Activated naive CD8-positive, alpha-beta T cell (primary cell): ENCODE measurements at regions not wholly inside any gene's neighbourhood (a gene's known extent, or its start where the extent isn't known, plus 50 kb on each side); places are given as distances from the start of the nearest gene placed in this dataset.

Source experiments
- H3K27ac Mint-ChIP-seq: one replicate; pipeline ENCODE4 v1.8.0; 2021; ENCODE audit warnings: mixed read lengths
- H3K27me3 Mint-ChIP-seq: one replicate; pipeline ENCODE4 v1.8.0; 2021; ENCODE audit warnings: mixed read lengths
- H3K36me3 Mint-ChIP-seq: one replicate; pipeline ENCODE4 v1.8.0; 2021; ENCODE audit warnings: mixed read lengths
- H3K4me1 Mint-ChIP-seq: one replicate; pipeline ENCODE4 v1.8.0; 2021; ENCODE audit warnings: low read depth, mixed read lengths
- H3K4me3 Mint-ChIP-seq: one replicate; pipeline ENCODE4 v1.8.0; 2021; ENCODE audit warnings: mild to moderate bottlenecking, mixed read lengths
- H3K9me3 Mint-ChIP-seq: one replicate; pipeline ENCODE4 v1.8.0; 2021; ENCODE audit warnings: low read depth, mixed read lengths

- Mint-ChIP-seq H3K27ac (no peak overlapping the region), H3K36me3 (no peaks in the 10 kb centered on the region)
Observed at GRCh38 chr1:70674941-70675685, 264.0 kb downstream of the CTH start.

DNA sequence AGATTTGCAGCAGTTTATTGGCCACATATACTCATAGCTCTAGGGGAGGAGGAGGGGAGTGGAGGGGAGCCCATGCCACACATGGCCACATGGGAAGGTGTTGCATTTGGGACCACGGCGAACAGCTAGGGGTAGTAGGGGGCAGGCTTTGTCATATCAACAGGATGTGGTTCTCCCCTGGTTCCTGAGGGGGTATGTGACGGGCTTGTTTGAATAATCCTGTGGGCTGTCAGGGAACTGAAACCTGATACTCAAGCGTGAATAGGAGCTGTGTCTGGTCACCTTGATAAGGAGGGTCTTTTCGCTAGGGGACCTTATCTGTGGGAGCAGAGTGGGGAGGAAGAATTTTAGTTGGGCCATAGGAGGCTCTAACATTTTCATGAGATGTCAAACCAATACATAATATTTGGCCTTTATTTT lies 264.7 kb downstream of the CTH start:
- Mint-ChIP-seq H3K36me3 (no peaks in the 10 kb centered on the region), H3K4me3 (no peak overlapping the region), H3K9me3 (no peaks in the 10 kb centered on the region), H3K27ac (no peak overlapping the region), H3K4me1 (peaks cover 7% of the 10 kb centered on the region), H3K27me3 (peaks cover 6% of the 10 kb centered on the region)

More at GRCh38 chr1:70674941-70675685, 264.0 kb downstream of the CTH start:
- no peaks in the 10 kb centered on the region for H3K9me3 Mint-ChIP-seq
- peaks cover 7% of the 10 kb centered on the region for H3K4me1 Mint-ChIP-seq
- no peak overlapping the region for H3K4me3 Mint-ChIP-seq
- H3K27me3 Mint-ChIP-seq = peaks cover 6% of the 10 kb centered on the region

DNA sequence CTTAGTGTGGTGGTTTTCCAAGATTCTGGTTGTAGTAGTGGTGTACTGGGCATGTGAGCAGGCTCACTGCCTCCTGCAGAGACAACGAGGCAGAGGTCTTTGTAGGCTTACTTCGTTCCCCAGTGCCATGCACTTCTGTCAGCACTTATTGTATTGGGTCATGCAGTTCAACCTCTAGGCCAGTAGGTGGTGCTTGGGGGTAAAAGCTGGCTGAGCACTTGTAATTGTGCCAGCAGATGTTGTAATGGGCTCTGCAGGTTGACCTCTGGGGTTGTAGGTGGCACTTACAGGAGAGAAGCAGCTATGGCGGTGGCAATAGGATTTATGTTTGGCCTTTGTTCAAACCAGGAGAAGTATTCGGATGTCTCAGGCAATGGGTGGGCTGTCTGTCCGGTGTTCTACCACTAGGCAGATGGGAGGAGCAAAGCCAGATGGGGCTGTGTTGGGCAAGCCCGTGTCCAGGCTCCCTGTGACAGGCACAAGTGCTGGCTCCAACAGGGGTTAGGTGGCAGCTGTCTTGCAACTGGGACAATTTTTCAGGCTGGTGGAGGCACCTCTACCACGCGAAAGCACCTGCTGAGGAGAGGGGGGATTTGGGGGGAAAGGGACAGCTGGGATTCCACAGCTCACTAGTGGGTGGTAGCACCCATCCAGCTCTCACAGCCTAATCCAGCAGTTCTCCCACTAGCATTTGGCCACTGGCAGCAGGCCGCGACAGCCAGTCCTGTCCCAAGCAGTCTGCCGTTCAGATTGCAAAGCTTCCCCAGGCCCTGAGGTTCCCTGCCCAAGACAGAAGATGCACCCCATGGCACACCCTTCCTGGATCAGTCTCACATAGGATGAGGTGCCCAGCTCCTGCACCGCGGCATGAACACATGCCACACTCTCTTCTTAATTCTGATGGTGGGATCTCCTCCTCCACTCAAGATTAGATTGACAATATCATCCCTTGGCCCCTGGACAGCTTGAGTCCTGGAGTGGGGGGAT lies 274.5 kb downstream of the CTH start:
- H3K4me1 Mint-ChIP-seq = no peaks in the 10 kb centered on the region
- no peaks in the 10 kb centered on the region for H3K9me3 Mint-ChIP-seq
- no peak overlapping the region for H3K4me3 Mint-ChIP-seq
- H3K36me3 Mint-ChIP-seq = no peaks in the 10 kb centered on the region
- H3K27ac Mint-ChIP-seq = no peak overlapping the region
- H3K27me3 Mint-ChIP-seq = peaks cover 7% of the 10 kb centered on the region

- H3K9me3 Mint-ChIP-seq = no peaks in the 10 kb centered on the region
- H3K36me3 Mint-ChIP-seq = no peaks in the 10 kb centered on the region
- H3K4me1 Mint-ChIP-seq = no peaks in the 10 kb centered on the region
Observed at GRCh38 chr1:70688580-70688979, 277.5 kb downstream of the CTH start.

DNA sequence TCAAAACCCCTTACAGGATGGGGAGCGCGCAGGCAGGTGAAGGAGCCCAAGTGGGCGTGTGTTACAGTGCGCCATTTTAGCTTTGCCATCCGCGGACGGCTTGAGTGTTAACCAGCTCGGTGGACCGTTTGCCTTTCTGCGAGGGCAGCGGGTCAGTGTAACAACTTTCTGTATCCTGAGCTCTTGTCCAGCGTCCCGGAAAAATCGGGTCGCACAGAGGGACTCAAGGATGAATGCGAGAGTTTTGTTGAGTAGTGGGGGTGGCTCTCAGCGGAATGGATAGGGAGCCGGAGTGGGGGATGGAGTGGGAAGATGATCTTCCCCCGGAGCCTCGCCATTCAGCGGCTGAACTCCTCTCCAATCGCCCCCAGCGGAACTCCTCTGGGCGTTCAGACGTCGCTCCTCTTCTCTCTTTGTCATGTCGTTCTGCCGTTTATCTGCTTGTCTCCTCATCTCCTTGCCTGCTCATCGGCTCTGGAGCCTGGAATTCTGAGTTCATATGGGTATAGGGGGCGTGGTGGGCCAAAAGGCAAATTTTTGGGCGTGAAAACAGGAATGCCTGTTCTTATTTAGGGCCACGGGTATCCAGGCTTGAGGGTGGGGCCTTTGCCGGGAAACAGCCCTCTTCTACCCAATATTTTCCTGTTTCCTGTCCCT lies 295.4 kb downstream of the CTH start:
- H3K4me1 Mint-ChIP-seq = no peaks in the 10 kb centered on the region
- peaks cover 6% of the 10 kb centered on the region for H3K27me3 Mint-ChIP-seq
- peak overlapping the region; percentile 3 for H3K4me3 Mint-ChIP-seq
- no peaks in the 10 kb centered on the region for H3K36me3 Mint-ChIP-seq
- no peak overlapping the region for H3K27ac Mint-ChIP-seq
- peaks cover 12% of the 10 kb centered on the region for H3K9me3 Mint-ChIP-seq

More at GRCh38 chr1:70688580-70688979, 277.5 kb downstream of the CTH start:
- peaks cover 12% of the 10 kb centered on the region for H3K27me3 Mint-ChIP-seq
- H3K4me3 Mint-ChIP-seq = no peak overlapping the region
- no peak overlapping the region for H3K27ac Mint-ChIP-seq

DNA sequence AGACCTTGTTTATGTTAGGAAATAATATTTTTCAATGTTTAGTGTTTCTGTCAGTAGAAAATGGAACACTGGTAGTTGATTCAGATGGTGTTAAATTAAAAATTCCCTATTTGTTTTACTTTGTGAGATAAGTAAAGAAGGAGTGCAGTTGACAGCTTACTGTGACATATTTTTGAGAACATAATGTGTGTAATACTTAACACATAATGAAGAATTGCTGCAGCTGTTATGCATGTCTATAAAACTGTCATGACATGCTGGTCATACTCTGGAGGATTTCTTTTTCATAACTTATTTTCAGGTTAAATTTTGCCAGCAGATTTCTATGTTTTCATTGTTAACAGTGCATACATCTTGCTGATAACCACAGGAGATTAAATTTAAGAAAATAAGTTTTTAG lies 296.1 kb downstream of the CTH start:
- peaks cover 6% of the 10 kb centered on the region for H3K27me3 Mint-ChIP-seq
- H3K4me1 Mint-ChIP-seq = no peaks in the 10 kb centered on the region
- no peak overlapping the region for H3K4me3 Mint-ChIP-seq
- H3K27ac Mint-ChIP-seq = no peak overlapping the region
- peaks cover 12% of the 10 kb centered on the region for H3K9me3 Mint-ChIP-seq
- no peaks in the 10 kb centered on the region for H3K36me3 Mint-ChIP-seq

GRCh38 chr1:70714149-70714548 lies 303.1 kb downstream of the CTH start:
- Mint-ChIP-seq H3K4me1 (no peaks in the 10 kb centered on the region), H3K4me3 (no peak overlapping the region), H3K27me3 (peaks cover 2% of the 10 kb centered on the region), H3K27ac (no peak overlapping the region), H3K36me3 (no peaks in the 10 kb centered on the region), H3K9me3 (peaks cover 5% of the 10 kb centered on the region)

GRCh38 chr1:70717211-70717610 lies 306.1 kb downstream of the CTH start:
- Mint-ChIP-seq H3K27ac (no peak overlapping the region), H3K4me3 (no peak overlapping the region), H3K36me3 (no peaks in the 10 kb centered on the region), H3K9me3 (peaks cover 4% of the 10 kb centered on the region), H3K27me3 (peaks cover 2% of the 10 kb centered on the region), H3K4me1 (no peaks in the 10 kb centered on the region)

DNA sequence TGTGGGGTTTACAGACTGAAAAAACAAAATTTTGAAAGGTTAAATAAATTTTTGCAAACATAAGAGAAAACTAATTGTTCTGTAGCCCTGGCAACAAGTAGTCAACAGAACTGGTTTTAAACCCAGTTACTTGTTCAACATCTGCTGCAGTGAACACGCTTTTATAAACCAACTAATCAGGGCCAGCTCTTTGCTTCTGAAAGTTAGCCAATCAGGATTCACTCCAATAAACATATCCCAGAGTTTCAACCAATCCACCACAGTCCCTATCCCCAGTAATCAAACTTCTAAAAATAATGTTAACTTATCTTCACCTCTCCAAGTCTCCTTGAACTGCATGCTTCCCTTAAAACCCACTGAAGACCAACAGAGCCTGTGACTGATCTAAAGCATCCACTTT lies 306.6 kb downstream of the CTH start:
- Mint-ChIP-seq H3K27ac (no peak overlapping the region), H3K4me1 (no peaks in the 10 kb centered on the region), H3K27me3 (peaks cover 2% of the 10 kb centered on the region), H3K9me3 (peaks cover 4% of the 10 kb centered on the region), H3K36me3 (no peaks in the 10 kb centered on the region), H3K4me3 (no peak overlapping the region)

GRCh38 chr1:70718086-70718630 lies 307.1 kb downstream of the CTH start:
- no peaks in the 10 kb centered on the region for H3K4me1 Mint-ChIP-seq
- peaks cover 2% of the 10 kb centered on the region for H3K27me3 Mint-ChIP-seq
- H3K4me3 Mint-ChIP-seq = no peak overlapping the region
- H3K9me3 Mint-ChIP-seq = peaks cover 4% of the 10 kb centered on the region
- no peaks in the 10 kb centered on the region for H3K36me3 Mint-ChIP-seq
- H3K27ac Mint-ChIP-seq = no peak overlapping the region

DNA sequence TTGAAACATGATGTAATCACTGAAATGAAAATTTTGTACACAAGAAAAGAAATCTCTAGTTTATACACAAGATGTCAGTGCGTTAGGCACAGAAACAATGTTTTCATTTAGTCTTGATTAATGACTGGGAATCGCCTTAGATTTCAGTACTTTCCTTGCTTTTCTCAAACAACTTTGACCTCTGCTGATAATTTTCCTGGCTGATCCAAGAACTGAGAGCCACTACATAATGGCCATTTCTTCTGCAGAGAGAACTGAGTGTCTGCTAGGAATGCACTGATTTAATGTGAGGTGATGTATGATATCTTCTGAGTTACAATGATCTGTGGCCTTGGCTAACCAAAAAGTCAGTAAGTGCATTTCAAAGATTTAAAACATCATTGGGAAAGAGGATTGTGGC lies 308.1 kb downstream of the CTH start:
- Mint-ChIP-seq H3K36me3 (no peaks in the 10 kb centered on the region), H3K9me3 (peaks cover 4% of the 10 kb centered on the region), H3K4me3 (no peak overlapping the region), H3K4me1 (no peaks in the 10 kb centered on the region), H3K27me3 (peaks cover 2% of the 10 kb centered on the region), H3K27ac (no peak overlapping the region)

DNA sequence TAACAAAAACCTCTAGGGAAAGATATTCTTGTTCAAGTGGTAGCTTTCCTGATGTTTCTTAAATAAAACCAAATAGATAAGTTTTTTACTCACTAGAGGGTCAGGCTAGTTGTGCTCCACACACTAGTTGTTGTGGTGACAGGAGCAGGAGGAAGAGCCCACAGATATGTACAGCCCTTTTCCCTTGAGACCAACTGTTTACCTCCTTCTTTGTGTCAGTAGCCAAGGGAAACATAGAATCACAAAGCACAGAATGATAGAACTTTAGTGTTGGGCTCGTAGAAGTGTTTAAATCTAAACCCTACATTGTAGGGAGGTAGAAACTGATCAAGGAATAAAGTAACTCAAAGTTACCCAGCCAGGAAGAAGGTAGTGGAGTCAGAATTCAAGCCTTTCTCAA lies 309.0 kb downstream of the CTH start:
- H3K27ac Mint-ChIP-seq = no peak overlapping the region
- no peak overlapping the region for H3K4me3 Mint-ChIP-seq
- H3K4me1 Mint-ChIP-seq = no peaks in the 10 kb centered on the region
- H3K27me3 Mint-ChIP-seq = peaks cover 2% of the 10 kb centered on the region
- H3K36me3 Mint-ChIP-seq = no peaks in the 10 kb centered on the region
- H3K9me3 Mint-ChIP-seq = peaks cover 7% of the 10 kb centered on the region

DNA sequence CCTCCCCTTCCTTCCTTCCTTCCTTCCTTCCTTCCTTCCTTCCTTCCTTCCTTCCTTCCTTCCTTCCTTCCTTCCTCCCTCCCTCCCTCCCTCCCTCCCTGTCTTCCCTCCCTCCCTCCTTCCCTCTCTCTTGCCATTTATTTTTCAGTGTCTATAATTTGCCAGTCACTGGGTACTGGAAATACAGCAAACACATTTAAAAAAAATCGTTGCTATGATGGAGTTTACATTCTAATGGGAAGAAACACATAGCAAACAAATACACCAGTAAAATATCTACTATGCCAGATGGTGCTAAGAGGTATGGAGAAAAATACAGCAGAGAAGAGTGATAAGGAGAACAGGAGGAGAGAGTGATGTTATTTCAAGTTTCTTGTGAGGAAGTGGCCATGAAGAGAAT lies 309.5 kb downstream of the CTH start:
- H3K4me1 Mint-ChIP-seq = no peaks in the 10 kb centered on the region
- H3K36me3 Mint-ChIP-seq = peaks cover 3% of the 10 kb centered on the region
- no peak overlapping the region for H3K27ac Mint-ChIP-seq
- H3K9me3 Mint-ChIP-seq = peaks cover 11% of the 10 kb centered on the region
- H3K4me3 Mint-ChIP-seq = no peak overlapping the region
- peaks cover 2% of the 10 kb centered on the region for H3K27me3 Mint-ChIP-seq

- H3K4me1 Mint-ChIP-seq = no peaks in the 10 kb centered on the region
- no peak overlapping the region for H3K27ac Mint-ChIP-seq
- peaks cover 7% of the 10 kb centered on the region for H3K9me3 Mint-ChIP-seq
- no peak overlapping the region for H3K4me3 Mint-ChIP-seq
- H3K36me3 Mint-ChIP-seq = peaks cover 3% of the 10 kb centered on the region
- no peaks in the 10 kb centered on the region for H3K27me3 Mint-ChIP-seq
Observed at GRCh38 chr1:70727886-70728489, 316.9 kb downstream of the CTH start.
